ENCODE measurements at regions not wholly inside any gene's neighbourhood (a gene's known extent, or its start where the extent isn't known, plus 50 kb on each side); places are given as distances from the start of the nearest gene placed in this dataset.

DNA sequence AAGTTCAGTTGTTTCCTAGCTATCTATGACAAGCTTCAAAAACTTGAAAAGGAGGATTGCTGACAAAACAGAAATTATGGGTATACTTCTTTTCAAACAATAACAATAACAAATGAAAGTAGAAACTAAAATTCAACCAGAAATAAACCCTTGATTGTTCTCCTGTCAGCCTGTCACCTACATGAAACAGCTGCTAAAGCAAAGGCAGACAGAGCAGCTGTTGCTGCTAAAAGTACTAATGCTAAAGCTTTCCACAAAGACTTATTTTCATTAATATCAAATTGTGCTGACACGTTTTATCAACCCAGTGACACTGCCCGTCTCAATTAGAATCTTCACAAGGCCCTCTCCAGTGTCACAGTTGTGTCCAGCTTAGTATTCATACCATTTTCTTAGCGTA lies 533.2 kb upstream of the GBE1 start:
- no peaks in the 10 kb centered on the region for H3K27me3 ChIP-seq (ENCODE audit: insufficient read depth, poor library complexity, severe bottlenecking)
- H3K4me3 ChIP-seq (replicated peaks; ENCODE audit: insufficient read depth, low read length): no peak overlapping the region
- H3K27ac ChIP-seq (replicated peaks): no peak overlapping the region
- TF ChIP-seq POLR2AphosphoS5 (IDR thresholded peaks at IDR 0.05; ENCODE audit: low read depth) (no peak), GABPA (IDR thresholded peaks at IDR 0.05; ENCODE audit: low read depth) (no peak), SPI1 (IDR thresholded peaks at IDR 0.05; ENCODE audit: borderline replicate concordance, low read depth) (no peak)
- TF ChIP-seq, protein P1, sequence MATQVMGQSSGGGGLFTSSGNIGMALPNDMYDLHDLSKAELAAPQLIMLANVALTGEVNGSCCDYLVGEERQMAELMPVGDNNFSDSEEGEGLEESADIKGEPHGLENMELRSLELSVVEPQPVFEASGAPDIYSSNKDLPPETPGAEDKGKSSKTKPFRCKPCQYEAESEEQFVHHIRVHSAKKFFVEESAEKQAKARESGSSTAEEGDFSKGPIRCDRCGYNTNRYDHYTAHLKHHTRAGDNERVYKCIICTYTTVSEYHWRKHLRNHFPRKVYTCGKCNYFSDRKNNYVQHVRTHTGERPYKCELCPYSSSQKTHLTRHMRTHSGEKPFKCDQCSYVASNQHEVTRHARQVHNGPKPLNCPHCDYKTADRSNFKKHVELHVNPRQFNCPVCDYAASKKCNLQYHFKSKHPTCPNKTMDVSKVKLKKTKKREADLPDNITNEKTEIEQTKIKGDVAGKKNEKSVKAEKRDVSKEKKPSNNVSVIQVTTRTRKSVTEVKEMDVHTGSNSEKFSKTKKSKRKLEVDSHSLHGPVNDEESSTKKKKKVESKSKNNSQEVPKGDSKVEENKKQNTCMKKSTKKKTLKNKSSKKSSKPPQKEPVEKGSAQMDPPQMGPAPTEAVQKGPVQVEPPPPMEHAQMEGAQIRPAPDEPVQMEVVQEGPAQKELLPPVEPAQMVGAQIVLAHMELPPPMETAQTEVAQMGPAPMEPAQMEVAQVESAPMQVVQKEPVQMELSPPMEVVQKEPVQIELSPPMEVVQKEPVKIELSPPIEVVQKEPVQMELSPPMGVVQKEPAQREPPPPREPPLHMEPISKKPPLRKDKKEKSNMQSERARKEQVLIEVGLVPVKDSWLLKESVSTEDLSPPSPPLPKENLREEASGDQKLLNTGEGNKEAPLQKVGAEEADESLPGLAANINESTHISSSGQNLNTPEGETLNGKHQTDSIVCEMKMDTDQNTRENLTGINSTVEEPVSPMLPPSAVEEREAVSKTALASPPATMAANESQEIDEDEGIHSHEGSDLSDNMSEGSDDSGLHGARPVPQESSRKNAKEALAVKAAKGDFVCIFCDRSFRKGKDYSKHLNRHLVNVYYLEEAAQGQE (IDR thresholded peaks at IDR 0.05; ENCODE audit: insufficient replicate concordance, low read depth): no peak
- TF ChIP-seq, protein P2, sequence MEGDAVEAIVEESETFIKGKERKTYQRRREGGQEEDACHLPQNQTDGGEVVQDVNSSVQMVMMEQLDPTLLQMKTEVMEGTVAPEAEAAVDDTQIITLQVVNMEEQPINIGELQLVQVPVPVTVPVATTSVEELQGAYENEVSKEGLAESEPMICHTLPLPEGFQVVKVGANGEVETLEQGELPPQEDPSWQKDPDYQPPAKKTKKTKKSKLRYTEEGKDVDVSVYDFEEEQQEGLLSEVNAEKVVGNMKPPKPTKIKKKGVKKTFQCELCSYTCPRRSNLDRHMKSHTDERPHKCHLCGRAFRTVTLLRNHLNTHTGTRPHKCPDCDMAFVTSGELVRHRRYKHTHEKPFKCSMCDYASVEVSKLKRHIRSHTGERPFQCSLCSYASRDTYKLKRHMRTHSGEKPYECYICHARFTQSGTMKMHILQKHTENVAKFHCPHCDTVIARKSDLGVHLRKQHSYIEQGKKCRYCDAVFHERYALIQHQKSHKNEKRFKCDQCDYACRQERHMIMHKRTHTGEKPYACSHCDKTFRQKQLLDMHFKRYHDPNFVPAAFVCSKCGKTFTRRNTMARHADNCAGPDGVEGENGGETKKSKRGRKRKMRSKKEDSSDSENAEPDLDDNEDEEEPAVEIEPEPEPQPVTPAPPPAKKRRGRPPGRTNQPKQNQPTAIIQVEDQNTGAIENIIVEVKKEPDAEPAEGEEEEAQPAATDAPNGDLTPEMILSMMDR (IDR thresholded peaks at IDR 0.05; ENCODE audit: insufficient read depth, low read length): no peak
- no peak for DNase-seq (ENCODE audit: low read depth in 1 of 2, low spot score in 1 of 2)

DNA sequence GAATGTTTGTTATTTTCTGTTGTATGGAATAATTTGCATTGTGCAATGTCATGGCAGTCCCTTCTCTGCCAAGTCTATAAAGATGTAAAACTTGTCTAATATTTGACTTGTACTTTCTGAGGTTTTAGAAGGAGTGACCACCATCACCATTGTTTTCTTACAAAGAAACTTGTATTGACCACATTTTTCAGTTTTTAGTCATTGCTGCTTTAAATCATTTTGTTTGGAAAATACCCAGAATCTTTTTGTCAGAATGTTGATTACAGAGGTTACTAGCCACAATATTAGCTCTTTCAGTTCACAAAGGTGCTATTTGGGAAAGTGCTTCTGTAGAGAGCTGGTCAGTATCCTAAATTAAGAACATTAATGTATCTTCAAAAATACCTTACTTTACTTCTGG lies 532.4 kb upstream of the GBE1 start:
- Histone ChIP-seq H3K27ac (replicated peaks) (no peak overlapping the region), H3K4me3 (replicated peaks; ENCODE audit: insufficient read depth, low read length) (no peak overlapping the region), H3K27me3 (ENCODE audit: insufficient read depth, poor library complexity, severe bottlenecking) (no peaks in the 10 kb centered on the region)
- TF ChIP-seq, protein P1 (IDR thresholded peaks at IDR 0.05; ENCODE audit: insufficient replicate concordance, low read depth): no peak
- TF ChIP-seq GABPA (IDR thresholded peaks at IDR 0.05; ENCODE audit: low read depth) (no peak), POLR2AphosphoS5 (IDR thresholded peaks at IDR 0.05; ENCODE audit: low read depth) (no peak), SPI1 (IDR thresholded peaks at IDR 0.05; ENCODE audit: borderline replicate concordance, low read depth) (no peak)
- TF ChIP-seq, protein P2 (IDR thresholded peaks at IDR 0.05; ENCODE audit: insufficient read depth, low read length): no peak
- no peak for DNase-seq (ENCODE audit: low read depth in 1 of 2, low spot score in 1 of 2)

DNA sequence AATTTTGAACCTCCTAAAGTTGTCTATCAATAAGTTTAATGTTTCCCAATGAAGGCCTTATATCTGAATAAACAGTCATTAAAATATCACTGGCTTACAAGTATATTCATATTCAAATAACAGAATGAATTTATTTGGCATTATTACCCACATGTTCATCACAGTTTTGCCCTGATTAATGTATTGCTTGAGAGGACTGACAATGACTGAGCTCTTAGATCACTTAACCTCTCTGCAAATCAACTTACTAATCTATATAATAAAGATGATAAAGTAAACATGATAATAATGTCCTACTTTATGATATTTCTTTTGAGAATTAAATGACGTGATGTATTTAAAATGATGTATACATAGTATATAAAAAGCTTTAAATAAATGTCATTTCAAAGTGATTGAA lies 532.0 kb upstream of the GBE1 start:
- TF ChIP-seq, protein P1 (IDR thresholded peaks at IDR 0.05; ENCODE audit: insufficient replicate concordance, low read depth): no peak
- no peak overlapping the region for H3K27ac ChIP-seq (replicated peaks)
- H3K4me3 ChIP-seq (replicated peaks; ENCODE audit: insufficient read depth, low read length): no peak overlapping the region
- DNase-seq (ENCODE audit: low read depth in 1 of 2, low spot score in 1 of 2): no peak
- H3K27me3 ChIP-seq (ENCODE audit: insufficient read depth, poor library complexity, severe bottlenecking): no peaks in the 10 kb centered on the region

- Histone ChIP-seq H3K4me3 (replicated peaks; ENCODE audit: insufficient read depth, low read length) (no peak overlapping the region), H3K27ac (replicated peaks) (no peak overlapping the region), H3K27me3 (ENCODE audit: insufficient read depth, poor library complexity, severe bottlenecking) (no peaks in the 10 kb centered on the region)
- TF ChIP-seq SPI1 (IDR thresholded peaks at IDR 0.05; ENCODE audit: borderline replicate concordance, low read depth) (no peak), GABPA (IDR thresholded peaks at IDR 0.05; ENCODE audit: low read depth) (no peak), POLR2AphosphoS5 (IDR thresholded peaks at IDR 0.05; ENCODE audit: low read depth) (no peak)
- TF ChIP-seq, protein P2 (IDR thresholded peaks at IDR 0.05; ENCODE audit: insufficient read depth, low read length): no peak
- TF ChIP-seq, protein P1 (IDR thresholded peaks at IDR 0.05; ENCODE audit: insufficient replicate concordance, low read depth): no peak
- DNase-seq (ENCODE audit: low read depth in 1 of 2, low spot score in 1 of 2): no peak
Measured at GRCh38 chr3:82287562-82287961, 526.1 kb upstream of the GBE1 start.

Measured in HL-60 (cell line).